ENCODE measurements at regions not wholly inside any gene's neighbourhood (a gene's known extent, or its start where the extent isn't known, plus 50 kb on each side); places are given as distances from the start of the nearest gene placed in this dataset.

- BruUV-seq (replicated peaks) = no TSS peak
- no peaks in the 10 kb centered on the region for H3K27me3 ChIP-seq (ENCODE audit: control insufficient read depth in 2 of 2, insufficient read depth in 2 of 2, low read length in 2 of 2)
- H3K4me2 ChIP-seq (ENCODE audit: insufficient read depth, low read length) = no peak overlapping the region
- no peaks in the 10 kb centered on the region for H3K4me1 ChIP-seq (replicated peaks in 1 of 2; ENCODE audit: control insufficient read depth in 2 of 2, insufficient read depth in 2 of 2, low read length in 2 of 2)
- ChIA-PET CTCF (ENCODE audit: low intra/inter-chr PET ratio) (no interaction called here), POLR2A (no interaction called here)
- 4% methylated on average over 2 of the region's 2 CpGs for WGBS (ENCODE audit: insufficient coverage, low coverage, missing lambda C conversion rate)
- H3K4me3 ChIP-seq = no peak overlapping the region
- intact Hi-C loops (cut with micrococcal nuclease) (no loop called here), in situ Hi-C loops (cut with MboI) (no loop called here)
- H3K79me2 ChIP-seq (ENCODE audit: control insufficient read depth, insufficient read depth, low read length) = no peaks in the 10 kb centered on the region
- no peaks in the 10 kb centered on the region for H4K20me1 ChIP-seq (replicated peaks; ENCODE audit: control insufficient read depth, insufficient read depth, low read length)
- no peaks in the 10 kb centered on the region for H3K36me3 ChIP-seq (ENCODE audit: control insufficient read depth, insufficient read depth, low read length)
- no peaks in the 10 kb centered on the region for H3K9me1 ChIP-seq (ENCODE audit: control insufficient read depth, insufficient read depth, low read length)
- no peak for ATAC-seq
- H2AFZ ChIP-seq (ENCODE audit: low read depth, low read length) = no peak overlapping the region
- no peak for FAIRE-seq
- no peaks in the 10 kb centered on the region; the same call in none of the 2 replicates for H3K9me3 ChIP-seq (replicated peaks; ENCODE audit: control insufficient read depth, insufficient read depth, low read depth, low read length)
- no peak for DNase-seq (ENCODE audit: extremely low read depth in 1 of 4, low spot score in 3 of 4)
- H3K9ac ChIP-seq (ENCODE audit: insufficient read depth in 1 of 2, low read depth in 2 of 2, low read length in 2 of 2) = no peak overlapping the region
- H3K27ac ChIP-seq (ENCODE audit: extremely low read depth, low read depth, low read length) = no peak overlapping the region
- TF ChIP-seq CC2D1A (IDR thresholded peaks at IDR 0.05) (no peak), PTBP1 (IDR thresholded peaks at IDR 0.05; ENCODE audit: low read depth, low read length) (no peak), POLR2B (IDR thresholded peaks at IDR 0.05; ENCODE audit: low read depth, partially characterized antibody) (no peak), ZNF445 (CRISPR knock-in tag; IDR thresholded peaks at IDR 0.05; ENCODE audit: low read depth) (no peak), TBP (optimal IDR thresholded peaks at IDR 0.05; ENCODE audit: low read depth, low read length) (no peak), IRF1 (CRISPR knock-in tag; IDR thresholded peaks at IDR 0.05; ENCODE audit: borderline replicate concordance) (no peak), RBM25 (IDR thresholded peaks at IDR 0.05; ENCODE audit: low read depth, low read length, severe bottlenecking) (no peak), PHB (CRISPR knock-in tag; IDR thresholded peaks at IDR 0.05) (no peak), ZBTB5 (IDR thresholded peaks at IDR 0.05) (no peak), KLF6 (CRISPR knock-in tag; IDR thresholded peaks at IDR 0.05; ENCODE audit: borderline replicate concordance) (no peak), ZNF347 (CRISPR knock-in tag; IDR thresholded peaks at IDR 0.05; ENCODE audit: low read depth) (no peak), CTCFL (IDR thresholded peaks at IDR 0.05; ENCODE audit: borderline replicate concordance, insufficient read depth, low read depth, low read length, poor library complexity, severe bottlenecking) (no peak), ZNF395 (CRISPR knock-in tag; IDR thresholded peaks at IDR 0.05) (no peak), KDM1A (IDR thresholded peaks at IDR 0.05) (no peak), FOXK1 (CRISPR knock-in tag; IDR thresholded peaks at IDR 0.05; ENCODE audit: borderline replicate concordance) (no peak), PRMT5 (CRISPR knock-in tag; IDR thresholded peaks at IDR 0.05) (no peak), ZNF583 (CRISPR knock-in tag; IDR thresholded peaks at IDR 0.05) (no peak), LCOR (CRISPR knock-in tag; IDR thresholded peaks at IDR 0.05) (no peak)
Observed at GRCh38 chr21:28150778-28151177, 841.9 kb downstream of the LTN1 start.
